ENCODE measurements at regions not wholly inside any gene's neighbourhood (a gene's known extent, or its start where the extent isn't known, plus 50 kb on each side); places are given as distances from the start of the nearest gene placed in this dataset.

- TF ChIP-seq EZH2phosphoT487 (IDR thresholded peaks at IDR 0.05; ENCODE audit: insufficient read depth, low read depth) = no peak
- TF ChIP-seq EZH2 (IDR thresholded peaks at IDR 0.05; ENCODE audit: insufficient read depth, poor library complexity, severe bottlenecking) = no peak
Measured at GRCh38 chr5:159422361-159422760, 92.1 kb upstream of the IL12B start.

Measured in GM23248 (cell line).